HUES64 (cell line): ENCODE measurements at regions not wholly inside any gene's neighbourhood (a gene's known extent, or its start where the extent isn't known, plus 50 kb on each side); places are given as distances from the start of the nearest gene placed in this dataset.

Source experiments
- H3K27ac ChIP-seq: 2 replicates; pipeline ENCODE4 v1.7.0; 2013; ENCODE audit warnings: low read depth, low read length, inconsistent platforms
- H3K27me3 ChIP-seq: 2 replicates; pipeline ENCODE4 v1.6.1; 2013; ENCODE audit warnings: mild to moderate bottlenecking, low read length; ENCODE audit not compliant: insufficient read depth
- H3K36me3 ChIP-seq: 2 replicates; pipeline ENCODE4 v1.6.1; 2013; ENCODE audit warnings: mild to moderate bottlenecking, low read length; ENCODE audit not compliant: insufficient read depth
- H3K4me1 ChIP-seq: 2 replicates; pipeline ENCODE4 v1.6.1; 2013; ENCODE audit warnings: mild to moderate bottlenecking, low read length, moderate library complexity; ENCODE audit not compliant: insufficient read depth
- H3K4me3 ChIP-seq: 2 replicates; pipeline ENCODE4 v1.5.1; 2013; ENCODE audit warnings: mild to moderate bottlenecking, low read length, moderate library complexity
- H3K9ac ChIP-seq: 2 replicates; pipeline ENCODE4 v1.6.1; 2013; ENCODE audit warnings: mild to moderate bottlenecking, low read depth, low read length
- H3K9me3 ChIP-seq: 2 replicates; pipeline ENCODE4 v1.6.1; 2013; ENCODE audit warnings: low read depth, low read length; ENCODE audit not compliant: insufficient read depth
- WGBS: fragments of 150-250, 120-280 bp; methylation state at CpG from one replicate; pipeline ENCODE4 v1.1.7; 2013; ENCODE audit warnings: missing lambda C conversion rate; 5-methylcytosine and 5-hydroxymethylcytosine counted together

- Histone ChIP-seq H3K9me3 (no peaks in the 10 kb centered on the region), H3K4me1 (peaks cover 18% of the 10 kb centered on the region), H3K27ac (no peak overlapping the region), H3K36me3 (no peaks in the 10 kb centered on the region), H3K27me3 (no peaks in the 10 kb centered on the region), H3K4me3 (no peak overlapping the region), H3K9ac (no peak overlapping the region)
- 56% methylated on average over 4 of the region's 6 CpGs for WGBS
These were observed 187.1 kb upstream of the DNAJC19 start for GRCh38 chr3:181176601-181177000.

GRCh38 chr3:181174676-181175233 lies 185.2 kb upstream of the DNAJC19 start:
- 42% methylated on average over 4 of the region's 4 CpGs for WGBS
- Histone ChIP-seq H3K36me3 (no peaks in the 10 kb centered on the region), H3K27ac (no peak overlapping the region), H3K9ac (no peak overlapping the region), H3K4me1 (peaks cover 21% of the 10 kb centered on the region), H3K9me3 (no peaks in the 10 kb centered on the region), H3K4me3 (no peak overlapping the region), H3K27me3 (no peaks in the 10 kb centered on the region)

GRCh38 chr3:181174022-181174421 lies 184.5 kb upstream of the DNAJC19 start:
- no peak overlapping the region for H3K9ac ChIP-seq
- WGBS = 86% methylated on average over 2 of the region's 2 CpGs
- no peaks in the 10 kb centered on the region for H3K36me3 ChIP-seq
- peaks cover 21% of the 10 kb centered on the region for H3K4me1 ChIP-seq
- no peak overlapping the region for H3K4me3 ChIP-seq
- no peak overlapping the region for H3K27ac ChIP-seq
- no peaks in the 10 kb centered on the region for H3K27me3 ChIP-seq
- no peaks in the 10 kb centered on the region for H3K9me3 ChIP-seq

- H3K4me1 ChIP-seq = peaks cover 21% of the 10 kb centered on the region
- H3K27me3 ChIP-seq = no peaks in the 10 kb centered on the region
- no peak overlapping the region for H3K27ac ChIP-seq
- 89% methylated on average over 4 of the region's 5 CpGs for WGBS
- no peak overlapping the region for H3K4me3 ChIP-seq
- H3K36me3 ChIP-seq = no peaks in the 10 kb centered on the region
- H3K9me3 ChIP-seq = no peaks in the 10 kb centered on the region
- no peak overlapping the region for H3K9ac ChIP-seq
These were observed 183.7 kb upstream of the DNAJC19 start for GRCh38 chr3:181173227-181173626.

GRCh38 chr3:181134873-181135272 lies 145.3 kb upstream of the DNAJC19 start:
- Histone ChIP-seq H3K27ac (no peak overlapping the region), H3K36me3 (no peaks in the 10 kb centered on the region), H3K4me1 (peaks cover 12% of the 10 kb centered on the region; the same call in 1 of the 2 replicates), H3K4me3 (no peak overlapping the region), H3K9ac (no peak overlapping the region), H3K9me3 (no peaks in the 10 kb centered on the region), H3K27me3 (no peaks in the 10 kb centered on the region)

- Histone ChIP-seq H3K27ac (no peak overlapping the region), H3K4me3 (no peak overlapping the region), H3K27me3 (no peaks in the 10 kb centered on the region), H3K4me1 (peaks cover 4% of the 10 kb centered on the region; the same call in 1 of the 2 replicates), H3K36me3 (no peaks in the 10 kb centered on the region), H3K9ac (no peak overlapping the region), H3K9me3 (no peaks in the 10 kb centered on the region)
These were observed 144.3 kb upstream of the DNAJC19 start for GRCh38 chr3:181133832-181134231.

GRCh38 chr3:181105646-181106045 lies 116.1 kb upstream of the DNAJC19 start:
- Histone ChIP-seq H3K4me1 (peaks cover 5% of the 10 kb centered on the region), H3K9ac (no peak overlapping the region), H3K9me3 (no peaks in the 10 kb centered on the region), H3K27me3 (no peaks in the 10 kb centered on the region), H3K36me3 (no peaks in the 10 kb centered on the region), H3K4me3 (no peak overlapping the region), H3K27ac (no peak overlapping the region)
- 81% methylated on average over 2 of the region's 3 CpGs for WGBS

- Histone ChIP-seq H3K4me1 (peaks cover 5% of the 10 kb centered on the region), H3K27me3 (no peaks in the 10 kb centered on the region), H3K9ac (no peak overlapping the region), H3K27ac (no peak overlapping the region), H3K4me3 (no peak overlapping the region), H3K9me3 (no peaks in the 10 kb centered on the region), H3K36me3 (no peaks in the 10 kb centered on the region)
These were observed 114.1 kb upstream of the DNAJC19 start for GRCh38 chr3:181103605-181104004.

GRCh38 chr3:181086011-181086410 lies 96.5 kb upstream of the DNAJC19 start:
- WGBS = 94% methylated on average over 6 of the region's 6 CpGs
- H3K9ac ChIP-seq = no peak overlapping the region
- H3K36me3 ChIP-seq = no peaks in the 10 kb centered on the region
- no peaks in the 10 kb centered on the region for H3K4me1 ChIP-seq
- no peak overlapping the region for H3K27ac ChIP-seq
- H3K9me3 ChIP-seq = peaks cover 2% of the 10 kb centered on the region; the same call in 1 of the 2 replicates
- H3K27me3 ChIP-seq = no peaks in the 10 kb centered on the region
- no peak overlapping the region for H3K4me3 ChIP-seq

GRCh38 chr3:181081930-181082329 lies 92.4 kb upstream of the DNAJC19 start:
- Histone ChIP-seq H3K9me3 (no peaks in the 10 kb centered on the region), H3K9ac (no peak overlapping the region), H3K27me3 (no peaks in the 10 kb centered on the region), H3K4me3 (no peak overlapping the region), H3K4me1 (no peaks in the 10 kb centered on the region), H3K27ac (no peak overlapping the region), H3K36me3 (no peaks in the 10 kb centered on the region)
- WGBS = 100% methylated on average over 1 of the region's 3 CpGs

- no peak overlapping the region for H3K9ac ChIP-seq
- H3K36me3 ChIP-seq = no peaks in the 10 kb centered on the region
- H3K9me3 ChIP-seq = no peaks in the 10 kb centered on the region
- H3K4me1 ChIP-seq = peaks cover 13% of the 10 kb centered on the region
- H3K27ac ChIP-seq = no peak overlapping the region
- H3K4me3 ChIP-seq = no peak overlapping the region
- H3K27me3 ChIP-seq = no peaks in the 10 kb centered on the region
These were observed 87.0 kb upstream of the DNAJC19 start for GRCh38 chr3:181076558-181076957.

GRCh38 chr3:181075098-181075497 lies 85.6 kb upstream of the DNAJC19 start:
- Histone ChIP-seq H3K36me3 (no peaks in the 10 kb centered on the region), H3K9ac (no peak overlapping the region), H3K4me1 (peaks cover 13% of the 10 kb centered on the region), H3K27ac (no peak overlapping the region), H3K4me3 (no peak overlapping the region), H3K9me3 (no peaks in the 10 kb centered on the region), H3K27me3 (no peaks in the 10 kb centered on the region)
- WGBS = 90% methylated on average over 1 of the region's 1 CpG
